Stimulated activated CD8-positive, alpha-beta memory T cell treated with anti-CD3 and anti-CD28 coated beads, Interleukin-4, amount 100 ng/mL, for 48 hours (primary cell): ENCODE measurements at regions not wholly inside any gene's neighbourhood (a gene's known extent, or its start where the extent isn't known, plus 50 kb on each side); places are given as distances from the start of the nearest gene placed in this dataset.

Experiments used
- DNase-seq: peaks from one replicate; pipeline ENCODE4 v3.0.0-alpha.2; 2020

DNA sequence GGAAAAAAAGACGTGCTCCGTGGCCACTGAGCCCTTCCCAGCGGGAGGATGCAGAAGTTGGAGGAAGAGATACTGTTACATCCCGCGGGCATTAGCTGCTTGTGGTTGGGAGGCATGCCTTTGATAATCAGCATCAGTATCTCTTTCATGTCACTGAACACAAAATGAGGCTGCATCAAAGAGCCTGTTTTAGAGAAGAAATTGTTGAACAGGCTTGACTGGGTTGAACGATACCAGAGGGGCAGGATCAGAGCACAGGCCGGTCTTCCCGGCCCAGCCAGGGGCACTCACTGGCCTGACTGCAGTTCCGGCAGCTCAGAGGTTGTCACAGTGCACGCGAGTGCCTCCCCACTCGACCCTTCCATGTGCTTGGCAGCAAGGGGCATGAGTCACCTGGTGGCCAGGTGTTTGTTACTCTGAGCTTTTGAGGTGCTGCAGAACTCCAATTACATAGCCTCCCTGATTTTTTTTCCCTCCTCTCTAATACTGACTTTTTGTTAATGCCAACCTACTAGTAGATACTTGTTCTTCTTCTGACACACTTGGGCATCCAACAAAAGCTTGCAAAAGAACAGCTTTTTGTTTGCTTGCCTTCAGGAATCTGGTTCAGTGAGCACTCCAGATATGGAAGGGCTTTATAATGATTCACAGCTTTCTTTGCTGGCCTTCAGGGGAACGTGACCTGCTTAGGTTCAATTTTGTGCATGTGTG is 121.6 kb downstream of the VAPA start:
- DNase-seq: no peak

- DNase-seq: no peak
These were observed 122.7 kb downstream of the VAPA start for GRCh38 chr18:10036479-10036878.

GRCh38 chr18:10037181-10037580 is 123.4 kb downstream of the VAPA start:
- DNase-seq: no peak

GRCh38 chr18:10038268-10038667 is 124.5 kb downstream of the VAPA start:
- DNase-seq: no peak

DNA sequence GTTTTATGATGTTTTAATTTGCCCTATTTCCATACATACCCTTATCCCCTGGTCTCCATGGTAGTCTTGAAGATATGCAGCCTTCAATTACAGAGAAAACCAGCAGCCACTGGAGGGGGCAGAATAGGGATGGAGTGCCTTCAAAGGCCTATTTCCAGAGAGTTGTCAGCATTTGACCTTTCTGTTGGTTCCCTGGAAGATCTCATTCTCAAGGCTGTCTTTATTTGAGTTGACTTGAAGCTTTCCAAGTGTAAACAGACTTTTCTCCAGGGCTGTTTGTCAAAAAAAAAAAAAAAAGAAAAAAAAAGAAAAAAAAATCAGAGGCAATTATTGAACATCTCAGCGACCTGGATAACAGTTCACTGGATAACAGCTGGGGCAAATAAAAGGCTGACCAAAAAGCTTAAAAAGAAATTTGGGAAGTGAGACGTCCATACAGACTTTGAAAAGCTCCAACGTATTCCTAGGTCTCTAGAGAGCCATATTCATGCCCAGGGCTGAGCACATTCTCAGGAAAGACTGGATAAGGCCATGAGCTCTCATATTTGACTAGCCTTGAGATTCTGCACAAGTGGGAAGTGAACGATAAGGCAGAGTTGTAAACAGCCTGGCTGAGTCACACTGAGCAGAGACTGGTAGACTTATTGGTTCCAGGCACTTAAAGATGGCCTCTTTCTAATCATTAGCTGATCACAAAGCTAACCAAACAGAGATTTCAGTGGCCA is 126.6 kb downstream of the VAPA start:
- DNase-seq: no peak

- no peak for DNase-seq
These were observed 127.4 kb downstream of the VAPA start for GRCh38 chr18:10041180-10041579.

GRCh38 chr18:10042492-10042891 is 128.7 kb downstream of the VAPA start:
- DNase-seq: no peak

DNA sequence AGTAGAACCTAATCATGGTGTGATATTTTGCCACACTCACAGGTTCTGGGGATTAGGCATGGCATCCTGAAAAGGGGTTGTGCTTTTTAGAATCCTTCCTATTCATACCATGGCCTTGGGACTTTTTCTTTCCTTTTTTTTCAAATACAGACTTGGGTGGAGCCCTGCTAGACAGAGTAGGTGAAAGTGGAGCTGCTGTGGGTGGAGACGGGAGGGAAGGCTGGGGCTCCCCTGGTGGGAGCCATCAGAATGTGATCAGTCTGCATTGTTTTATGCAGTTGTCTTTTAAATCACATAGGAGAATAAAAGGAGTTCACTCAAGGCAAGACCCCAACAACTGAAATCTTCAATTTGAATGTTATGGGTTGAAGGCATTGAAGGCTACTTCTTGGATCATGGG is 130.2 kb downstream of the VAPA start:
- DNase-seq: no peak

- DNase-seq: no peak
These were observed 131.6 kb downstream of the VAPA start for GRCh38 chr18:10045296-10045891.

GRCh38 chr18:10046178-10046807 is 132.5 kb downstream of the VAPA start:
- DNase-seq: no peak

GRCh38 chr18:10047237-10047636 is 133.4 kb downstream of the VAPA start:
- no peak for DNase-seq

DNA sequence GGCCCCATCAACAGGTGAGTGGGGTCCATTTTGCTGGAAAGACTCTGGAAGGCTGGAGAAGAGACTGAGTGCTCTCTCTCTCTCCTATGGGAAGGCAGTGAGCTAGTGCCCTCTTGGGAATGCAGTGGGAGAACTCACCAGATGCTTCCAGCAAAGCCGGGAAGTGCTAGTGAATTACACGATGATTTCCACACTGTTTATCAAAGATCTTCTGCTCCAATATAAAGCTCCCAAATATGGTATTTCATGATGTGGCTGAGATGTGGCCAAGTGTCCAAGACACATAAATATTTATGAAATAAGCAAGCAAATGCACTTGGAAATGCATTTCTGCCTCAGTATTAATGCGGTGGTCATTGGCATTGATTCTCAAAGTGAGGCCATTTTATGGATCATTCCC is 135.9 kb downstream of the VAPA start:
- DNase-seq: no peak

- DNase-seq: no peak
These were observed 137.1 kb downstream of the VAPA start for GRCh38 chr18:10050956-10051355.

DNA sequence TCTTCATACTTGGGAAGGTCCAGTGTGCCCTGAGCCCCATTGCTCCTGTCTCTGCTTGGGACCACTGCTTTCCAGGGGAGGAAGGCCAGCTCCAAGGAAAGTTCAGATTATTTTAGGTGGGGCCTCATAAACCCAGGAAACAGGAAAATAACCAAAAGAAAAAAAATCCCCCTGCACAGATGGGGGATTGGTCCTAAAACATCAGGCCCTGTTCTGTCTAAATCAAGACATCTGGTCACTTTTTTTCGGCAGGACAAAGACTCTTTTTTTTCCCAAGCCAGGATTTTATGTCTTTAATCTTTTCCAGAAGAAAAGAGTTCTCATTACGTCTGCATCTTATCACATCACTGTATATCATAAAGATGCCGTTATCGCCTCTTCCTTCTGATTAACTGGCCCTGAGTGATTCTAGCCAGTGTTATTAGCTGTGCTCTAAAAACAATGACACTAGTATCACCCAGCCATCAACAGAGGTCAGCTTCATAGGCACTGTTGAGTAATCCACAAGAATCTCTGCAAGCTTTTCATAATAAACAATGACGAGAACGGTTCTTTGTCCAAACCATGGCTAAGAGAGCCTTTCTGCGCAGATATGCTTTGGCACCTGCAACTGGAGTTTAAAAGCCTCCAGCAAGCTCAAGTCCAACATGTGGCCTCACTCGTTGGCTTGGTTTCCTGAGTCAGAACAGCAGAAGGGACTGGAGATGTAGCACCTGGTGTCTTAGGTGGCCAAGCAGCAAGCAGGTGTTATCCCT is 138.2 kb downstream of the VAPA start:
- DNase-seq: no peak

- DNase-seq: no peak
These were observed 139.1 kb downstream of the VAPA start for GRCh38 chr18:10052871-10053270.

GRCh38 chr18:10053861-10054260 is 140.0 kb downstream of the VAPA start:
- no peak for DNase-seq

DNA sequence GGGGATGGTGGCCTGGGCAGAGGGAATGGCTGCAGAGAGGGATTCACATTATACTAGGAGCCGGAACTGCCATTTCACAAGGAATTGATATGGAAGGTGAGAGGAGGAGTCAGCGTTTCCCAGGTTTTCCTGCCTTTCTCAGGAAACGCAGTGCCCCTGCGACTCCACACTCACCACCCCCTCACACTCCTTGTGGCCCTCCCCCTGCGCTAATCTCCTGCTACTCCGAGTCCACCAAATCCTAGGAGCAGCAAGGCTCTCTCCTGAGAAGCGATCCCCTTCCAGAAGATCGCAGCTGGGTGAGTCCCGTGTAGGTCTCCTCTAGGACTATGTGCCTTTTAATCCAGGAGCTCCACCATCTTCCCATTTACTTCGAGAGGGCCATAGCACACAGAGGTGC is 140.6 kb downstream of the VAPA start:
- no peak for DNase-seq

DNA sequence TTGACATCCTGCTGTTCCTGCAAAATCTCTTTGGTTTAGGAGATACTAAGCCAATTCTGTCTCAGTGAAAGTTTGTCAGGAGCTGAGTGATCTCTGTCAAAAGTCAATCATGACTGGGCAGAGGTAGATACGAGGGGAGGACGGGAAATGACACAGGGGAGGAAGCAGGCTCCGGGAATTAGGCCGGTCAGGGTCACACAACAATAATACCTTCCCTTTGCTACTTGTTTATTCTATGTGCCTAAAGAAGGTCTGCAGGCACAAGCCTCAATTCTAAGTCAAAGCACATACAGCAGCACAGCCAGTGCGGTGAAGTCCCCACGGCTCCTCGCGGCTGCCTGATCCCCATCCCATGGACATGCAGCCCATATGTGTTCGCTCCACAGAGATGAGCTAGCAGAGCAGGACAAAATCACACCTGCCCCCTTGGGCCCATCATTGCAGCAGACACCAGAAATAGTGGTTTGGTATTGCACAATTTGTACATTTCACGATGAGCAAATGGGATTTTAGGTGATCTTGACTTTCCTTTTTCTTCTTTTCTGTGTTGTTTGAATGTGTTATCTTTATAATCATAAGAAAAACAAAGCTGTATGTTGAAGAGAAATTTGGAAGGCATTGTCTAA is 141.4 kb downstream of the VAPA start:
- DNase-seq: no peak

DNA sequence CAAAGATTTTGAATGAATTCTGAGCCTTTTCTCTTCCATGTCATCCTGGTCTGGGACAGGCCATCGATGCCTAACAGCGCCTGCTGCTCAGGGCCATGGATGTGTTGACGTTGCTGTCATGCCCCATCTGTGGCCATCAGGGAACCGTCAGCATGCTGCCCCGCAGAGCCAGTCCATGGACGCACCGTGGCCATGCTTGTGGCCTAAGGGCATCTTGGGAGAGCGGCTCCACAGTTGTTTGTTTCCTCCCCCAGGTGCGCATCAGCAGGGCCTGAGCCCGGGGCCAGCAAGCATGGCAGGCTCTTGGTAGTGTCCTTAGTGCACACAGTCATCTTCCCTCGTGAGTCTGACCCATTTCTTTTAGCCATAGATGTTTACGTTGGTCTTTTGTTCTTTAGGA is 142.7 kb downstream of the VAPA start:
- no peak for DNase-seq

DNA sequence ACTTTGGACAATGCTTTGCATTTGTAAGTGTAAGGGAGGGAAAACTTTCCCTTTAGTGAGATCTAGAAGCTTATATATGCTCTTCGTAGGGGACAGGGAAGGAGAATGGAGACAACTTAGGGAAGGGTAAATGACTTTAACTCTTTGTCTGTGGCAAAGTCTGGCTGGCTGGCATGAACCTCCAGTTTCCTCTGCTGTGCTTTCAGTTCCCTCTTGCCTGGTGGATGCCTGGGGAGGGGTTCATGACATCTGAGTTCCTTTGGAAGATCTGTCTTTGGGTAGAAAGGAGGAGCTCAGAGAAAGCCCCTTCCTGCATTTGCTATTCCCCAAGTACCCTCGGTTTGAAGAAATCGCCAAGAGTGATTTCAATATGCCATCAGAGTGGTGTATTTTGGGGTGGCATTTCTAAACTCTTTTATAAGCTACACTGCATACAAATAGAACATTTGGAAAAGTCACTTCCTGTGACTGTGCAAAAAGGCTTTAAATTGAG is 143.6 kb downstream of the VAPA start:
- DNase-seq: no peak

DNA sequence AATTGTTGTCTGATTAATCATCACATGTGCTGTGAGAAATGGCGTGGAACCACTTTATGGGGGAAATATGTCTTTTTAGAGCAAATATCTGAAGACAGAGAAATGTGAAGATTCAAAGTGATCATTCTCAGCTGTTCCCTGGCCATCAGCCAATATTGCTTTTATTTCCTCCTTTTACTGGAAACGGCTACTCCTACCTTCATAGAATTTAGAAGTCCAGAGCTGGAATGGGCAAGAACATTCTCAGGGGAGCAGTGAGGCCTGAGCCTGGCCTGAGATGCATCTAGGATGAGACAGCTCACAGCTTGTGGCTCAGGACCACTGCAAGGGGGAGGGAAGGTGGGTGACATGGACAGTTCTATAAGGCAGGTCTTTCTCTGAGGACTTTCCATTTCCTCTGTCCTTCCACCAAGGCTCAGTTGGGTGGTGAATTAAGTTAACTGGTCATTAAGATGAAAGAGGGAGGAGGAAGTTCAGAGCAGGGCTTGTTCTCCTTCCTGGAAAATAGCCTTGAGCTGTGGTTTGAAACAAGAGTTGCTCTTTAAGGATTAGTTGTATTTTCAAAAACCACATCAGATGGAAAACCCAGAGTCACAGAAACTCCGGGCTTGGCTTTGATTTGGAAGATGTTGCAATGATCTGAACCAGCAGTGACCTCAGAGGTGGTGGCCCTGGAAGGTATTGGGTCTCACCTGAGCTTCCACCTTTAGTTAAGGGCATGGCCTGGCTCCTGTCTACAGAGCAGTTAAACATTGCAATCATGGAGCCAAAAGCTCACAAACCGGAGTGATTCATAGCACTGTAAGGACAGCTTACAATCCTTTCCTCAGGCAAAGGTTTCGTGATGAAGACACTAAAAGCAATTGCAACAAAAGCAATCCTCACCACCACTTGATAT is 144.3 kb downstream of the VAPA start:
- no peak for DNase-seq
